ENCODE measurements at regions not wholly inside any gene's neighbourhood (a gene's known extent, or its start where the extent isn't known, plus 50 kb on each side); places are given as distances from the start of the nearest gene placed in this dataset.

DNA sequence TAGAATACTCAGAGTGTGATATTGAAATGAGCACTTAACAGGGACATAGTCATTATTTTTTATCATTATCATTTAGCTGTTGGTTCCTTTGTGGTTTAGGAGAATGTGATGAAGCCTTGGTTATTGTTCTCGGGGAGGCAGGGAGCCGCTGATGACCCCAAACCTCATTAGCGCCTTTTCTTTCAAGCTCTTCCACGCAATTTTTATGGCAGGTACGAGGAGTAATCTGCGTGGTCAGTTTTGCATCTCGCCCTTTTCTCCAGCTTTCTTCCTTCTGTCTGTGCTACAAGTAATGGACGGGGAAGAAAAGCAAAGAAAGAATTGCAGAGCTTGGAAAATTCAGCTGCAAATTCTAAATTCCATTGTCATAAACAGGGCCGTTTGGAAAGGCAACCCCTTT, 338.4 kb downstream of the GLRX3 start:
- no peak for TF ChIP-seq EZH2 (IDR thresholded peaks at IDR 0.05; ENCODE audit: low read length, unreplicated experiment)
- TF ChIP-seq, protein P1, sequence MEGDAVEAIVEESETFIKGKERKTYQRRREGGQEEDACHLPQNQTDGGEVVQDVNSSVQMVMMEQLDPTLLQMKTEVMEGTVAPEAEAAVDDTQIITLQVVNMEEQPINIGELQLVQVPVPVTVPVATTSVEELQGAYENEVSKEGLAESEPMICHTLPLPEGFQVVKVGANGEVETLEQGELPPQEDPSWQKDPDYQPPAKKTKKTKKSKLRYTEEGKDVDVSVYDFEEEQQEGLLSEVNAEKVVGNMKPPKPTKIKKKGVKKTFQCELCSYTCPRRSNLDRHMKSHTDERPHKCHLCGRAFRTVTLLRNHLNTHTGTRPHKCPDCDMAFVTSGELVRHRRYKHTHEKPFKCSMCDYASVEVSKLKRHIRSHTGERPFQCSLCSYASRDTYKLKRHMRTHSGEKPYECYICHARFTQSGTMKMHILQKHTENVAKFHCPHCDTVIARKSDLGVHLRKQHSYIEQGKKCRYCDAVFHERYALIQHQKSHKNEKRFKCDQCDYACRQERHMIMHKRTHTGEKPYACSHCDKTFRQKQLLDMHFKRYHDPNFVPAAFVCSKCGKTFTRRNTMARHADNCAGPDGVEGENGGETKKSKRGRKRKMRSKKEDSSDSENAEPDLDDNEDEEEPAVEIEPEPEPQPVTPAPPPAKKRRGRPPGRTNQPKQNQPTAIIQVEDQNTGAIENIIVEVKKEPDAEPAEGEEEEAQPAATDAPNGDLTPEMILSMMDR (conservative IDR thresholded peaks at IDR 0.05; ENCODE audit: low read depth, low read length) = no peak
